ENCODE measurements at regions not wholly inside any gene's neighbourhood (a gene's known extent, or its start where the extent isn't known, plus 50 kb on each side); places are given as distances from the start of the nearest gene placed in this dataset.

GRCh38 chr7:41189866-41190265 is 513.0 kb downstream of the INHBA start:
- H3K27me3 Mint-ChIP-seq (ENCODE audit: low read depth) = no peaks in the 10 kb centered on the region
- DNase-seq (no peak), ATAC-seq (replicated peaks in 1 of 2) (no peak)
- no peaks in the 10 kb centered on the region for H3K4me1 Mint-ChIP-seq (ENCODE audit: low read depth)
- H3K9me3 Mint-ChIP-seq = peaks cover 1 to 9% of the 10 kb centered on the region in 2 donors
- no peak overlapping the region for H3K4me3 Mint-ChIP-seq
- no peaks in the 10 kb centered on the region for H3K36me3 Mint-ChIP-seq (ENCODE audit: insufficient read depth in 2 of 2)
- no peak overlapping the region for H3K27ac Mint-ChIP-seq

DNA sequence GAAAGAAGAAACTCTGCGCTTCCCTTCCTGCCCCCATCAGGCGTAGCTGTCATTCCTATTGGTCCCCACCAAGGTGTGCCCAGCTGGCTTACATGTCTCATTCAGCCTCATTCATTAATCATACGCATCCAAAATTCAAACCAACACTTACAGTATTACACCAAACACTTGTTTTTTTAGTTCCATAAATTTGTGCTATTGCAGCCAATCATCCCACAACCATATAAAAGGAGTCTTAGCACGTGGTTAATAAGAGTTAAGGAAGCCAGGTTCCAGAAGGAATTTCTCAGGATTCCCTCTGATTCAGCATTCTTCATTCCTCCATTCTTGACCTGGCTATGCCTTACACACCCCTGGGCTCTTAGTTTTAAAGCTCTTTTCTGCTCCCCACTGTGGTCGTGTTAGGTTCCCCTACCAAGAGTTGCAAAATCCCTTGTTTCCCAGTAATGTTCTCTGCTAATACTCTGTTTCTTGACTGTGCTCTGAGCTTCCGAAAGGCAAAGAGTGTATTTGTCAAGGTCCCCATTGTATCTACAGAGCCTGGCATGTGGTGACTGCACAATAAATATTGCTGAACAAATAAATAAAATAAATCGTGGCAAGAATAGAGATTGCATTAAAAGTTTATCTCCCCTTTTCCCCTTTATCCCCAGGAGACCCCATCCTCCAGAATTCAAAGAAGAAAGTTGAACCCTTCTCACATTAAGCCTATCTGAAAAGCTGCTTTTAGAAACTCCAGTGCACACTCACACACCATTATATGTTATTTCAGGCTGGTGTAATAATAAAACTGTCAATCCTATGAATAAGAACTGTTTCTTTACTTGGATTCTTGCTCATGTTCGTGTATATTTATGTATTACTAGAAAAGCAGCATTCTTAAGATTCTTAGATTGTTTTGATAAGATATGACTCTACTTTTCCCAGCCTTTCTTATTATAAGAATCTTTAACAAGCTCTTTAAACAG is 514.4 kb downstream of the INHBA start:
- Mint-ChIP-seq H3K9me3 (peaks cover 1 to 9% of the 10 kb centered on the region in 2 donors), H3K27me3 (ENCODE audit: low read depth) (no peaks in the 10 kb centered on the region), H3K27ac (no peak overlapping the region), H3K36me3 (ENCODE audit: insufficient read depth in 2 of 2) (no peaks in the 10 kb centered on the region), H3K4me1 (ENCODE audit: low read depth) (no peaks in the 10 kb centered on the region), H3K4me3 (no peak overlapping the region)
- DNase-seq (no peak), ATAC-seq (replicated peaks in 1 of 2) (no peak)

DNA sequence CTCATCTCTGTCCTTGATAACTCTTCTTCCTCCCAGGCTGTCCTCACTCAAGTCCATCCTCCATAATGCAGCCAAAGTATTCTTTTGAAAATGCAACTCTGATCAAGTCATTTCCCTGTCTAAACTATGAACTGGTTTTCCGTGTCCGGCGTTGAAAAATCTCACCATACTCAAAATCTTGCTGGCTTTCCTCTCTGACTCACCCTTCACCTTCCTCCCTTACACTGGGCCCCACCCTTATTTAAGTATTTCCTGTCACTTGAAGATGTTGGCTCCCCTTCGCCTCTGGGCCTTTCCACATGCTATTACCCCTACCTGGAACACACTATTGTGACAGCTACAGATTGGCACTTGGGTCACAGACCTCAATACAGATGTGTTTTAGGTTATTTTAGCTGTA is 515.6 kb downstream of the INHBA start:
- Mint-ChIP-seq H3K36me3 (ENCODE audit: insufficient read depth in 2 of 2) (no peaks in the 10 kb centered on the region), H3K27me3 (ENCODE audit: low read depth) (no peaks in the 10 kb centered on the region), H3K9me3 (peaks cover 1 to 9% of the 10 kb centered on the region in 2 donors), H3K4me3 (no peak overlapping the region), H3K4me1 (ENCODE audit: low read depth) (no peaks in the 10 kb centered on the region), H3K27ac (no peak overlapping the region)
- DNase-seq (no peak), ATAC-seq (replicated peaks in 1 of 2) (no peak)

- Mint-ChIP-seq H3K4me3 (no peak overlapping the region), H3K9me3 (peaks cover 1 to 9% of the 10 kb centered on the region in 2 donors), H3K36me3 (ENCODE audit: insufficient read depth in 2 of 2) (no peaks in the 10 kb centered on the region), H3K4me1 (ENCODE audit: low read depth) (no peaks in the 10 kb centered on the region), H3K27ac (no peak overlapping the region), H3K27me3 (ENCODE audit: low read depth) (no peaks in the 10 kb centered on the region)
- no peak for ATAC-seq (replicated peaks in 1 of 2)
- DNase-seq = no peak
Observed at GRCh38 chr7:41185851-41186250, 517.0 kb downstream of the INHBA start.

DNA sequence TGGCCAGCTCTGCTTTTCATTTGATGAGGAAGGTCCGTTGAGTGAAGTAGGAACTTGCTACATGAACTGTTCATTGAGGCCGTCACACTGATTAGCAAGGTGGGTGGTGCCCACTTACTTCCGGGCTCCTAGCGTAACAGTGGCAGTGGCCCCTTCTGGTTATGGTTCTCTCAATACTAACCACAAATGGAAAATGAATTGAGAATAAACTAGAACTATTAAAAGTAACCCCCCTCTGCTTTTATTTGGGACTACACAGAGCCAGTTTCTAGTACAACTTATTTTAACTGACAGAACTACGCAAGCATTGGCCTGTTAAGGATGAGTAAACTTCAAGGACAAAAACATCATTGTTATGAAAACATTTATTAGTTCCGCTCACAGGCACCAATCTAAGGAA is 519.1 kb downstream of the INHBA start:
- Mint-ChIP-seq H3K9me3 (peaks cover 1 to 9% of the 10 kb centered on the region in 2 donors), H3K4me3 (no peak overlapping the region), H3K27ac (no peak overlapping the region), H3K4me1 (ENCODE audit: low read depth) (no peaks in the 10 kb centered on the region), H3K36me3 (ENCODE audit: insufficient read depth in 2 of 2) (no peaks in the 10 kb centered on the region), H3K27me3 (ENCODE audit: low read depth) (no peaks in the 10 kb centered on the region)
- DNase-seq = no peak
- ATAC-seq (replicated peaks in 1 of 2) = no peak

DNA sequence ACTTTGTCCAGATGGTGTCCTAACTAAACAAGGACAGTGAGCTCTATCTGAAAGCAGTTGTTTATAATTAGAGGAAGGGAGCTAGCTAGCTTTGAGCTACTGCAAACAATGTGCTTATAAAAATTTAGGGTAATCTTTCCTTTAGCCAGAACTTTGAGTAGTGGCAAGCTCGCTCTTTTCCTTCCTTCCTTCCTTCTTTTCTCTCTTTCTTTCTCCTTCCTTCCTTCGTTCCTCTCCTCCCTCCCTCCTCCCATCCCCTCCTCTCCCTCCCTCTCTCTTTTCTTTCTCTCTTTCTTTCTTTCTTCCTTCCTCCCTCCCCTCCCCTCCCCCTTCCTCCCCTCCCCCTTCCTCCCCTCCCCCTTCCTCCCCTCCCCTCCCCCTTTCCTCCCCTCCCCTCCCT is 520.1 kb downstream of the INHBA start:
- H3K36me3 Mint-ChIP-seq (ENCODE audit: insufficient read depth in 2 of 2) = no peaks in the 10 kb centered on the region
- no peak for ATAC-seq (replicated peaks in 1 of 2)

DNA sequence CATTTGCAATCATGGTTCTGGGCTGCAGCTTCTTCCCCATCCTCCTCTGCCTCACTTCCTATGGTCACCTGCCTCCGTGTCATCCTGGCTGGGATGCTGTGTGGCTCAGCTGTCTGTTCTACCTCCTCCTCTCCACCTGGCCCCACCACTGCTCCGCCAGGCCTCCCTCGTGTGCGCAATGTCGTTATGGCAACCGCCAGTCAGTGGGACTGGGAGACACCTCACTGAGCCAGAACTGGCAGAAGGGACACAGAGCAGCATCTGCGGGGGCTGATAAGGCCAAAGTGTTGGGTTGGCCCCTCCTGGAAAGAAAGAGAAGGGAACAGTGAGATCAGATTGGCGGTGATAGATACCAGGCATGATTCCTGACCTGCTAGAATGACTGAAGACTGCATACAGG is 527.5 kb downstream of the INHBA start:
- Mint-ChIP-seq H3K4me3 (no peak overlapping the region), H3K9me3 (peaks cover 1 to 4% of the 10 kb centered on the region in 2 donors), H3K4me1 (ENCODE audit: low read depth) (no peaks in the 10 kb centered on the region), H3K36me3 (ENCODE audit: insufficient read depth in 2 of 2) (no peaks in the 10 kb centered on the region), H3K27ac (no peak overlapping the region), H3K27me3 (ENCODE audit: low read depth) (no peaks in the 10 kb centered on the region)
- DNase-seq (no peak), ATAC-seq (replicated peaks in 1 of 2) (no peak)

More for the DNA sequence above, 520.1 kb downstream of the INHBA start:
- DNase-seq = no peak
- Mint-ChIP-seq H3K27ac (no peak overlapping the region), H3K4me1 (ENCODE audit: low read depth) (no peaks in the 10 kb centered on the region), H3K27me3 (ENCODE audit: low read depth) (no peaks in the 10 kb centered on the region), H3K9me3 (peaks cover 1 to 3% of the 10 kb centered on the region in 2 donors), H3K4me3 (no peak overlapping the region)

DNA sequence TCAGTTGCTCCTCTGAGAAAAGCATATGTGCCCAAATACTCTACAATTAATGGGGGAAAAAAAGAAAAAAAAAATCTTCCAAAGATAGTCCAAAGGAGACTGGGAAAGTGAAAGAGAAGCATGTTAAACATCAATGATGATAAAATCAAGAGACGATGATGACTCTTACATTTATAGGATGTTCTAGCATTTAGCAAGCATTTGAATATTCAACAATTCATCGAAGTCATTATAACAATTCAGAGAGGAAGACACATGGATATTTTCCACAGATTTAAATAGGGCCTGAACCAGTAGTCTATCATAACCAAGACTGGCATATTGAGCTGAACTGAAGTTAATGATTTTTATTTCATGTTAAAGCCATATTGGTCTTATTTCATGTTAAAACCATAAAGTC is 528.4 kb downstream of the INHBA start:
- DNase-seq (no peak), ATAC-seq (replicated peaks in 1 of 2) (no peak)
- Mint-ChIP-seq H3K27me3 (ENCODE audit: low read depth) (no peaks in the 10 kb centered on the region), H3K4me3 (no peak overlapping the region), H3K9me3 (peaks cover 4 to 5% of the 10 kb centered on the region in 2 donors), H3K36me3 (ENCODE audit: insufficient read depth in 2 of 2) (no peaks in the 10 kb centered on the region), H3K27ac (no peak overlapping the region), H3K4me1 (ENCODE audit: low read depth) (no peaks in the 10 kb centered on the region)

DNA sequence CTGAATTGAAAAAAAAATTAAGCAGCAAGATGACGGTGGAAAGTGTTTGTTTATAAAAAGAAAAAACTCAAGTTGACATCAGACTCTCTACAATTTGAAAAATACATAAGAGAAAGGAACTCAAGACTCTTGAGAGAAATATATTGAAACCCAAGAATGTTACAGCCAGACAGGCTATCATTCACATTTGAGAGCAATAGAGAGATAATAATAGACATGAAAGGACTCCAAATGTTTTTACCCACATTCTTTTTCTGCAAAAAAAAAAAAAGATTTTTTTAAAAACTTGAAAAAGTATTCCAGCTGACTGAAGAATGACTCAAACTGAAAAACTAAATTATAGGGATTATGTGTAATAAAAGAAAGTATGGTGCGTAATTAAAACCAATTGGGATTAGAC is 532.4 kb downstream of the INHBA start:
- no peak for DNase-seq
- H3K27me3 Mint-ChIP-seq (ENCODE audit: low read depth) = no peaks in the 10 kb centered on the region
- no peak overlapping the region for H3K27ac Mint-ChIP-seq
- peaks cover 0 to 3% of the 10 kb centered on the region in 2 donors for H3K36me3 Mint-ChIP-seq (ENCODE audit: insufficient read depth in 2 of 2)
- no peak for ATAC-seq (replicated peaks in 1 of 2)
- no peak overlapping the region for H3K4me3 Mint-ChIP-seq
- peaks cover 4 to 5% of the 10 kb centered on the region in 2 donors for H3K9me3 Mint-ChIP-seq
- H3K4me1 Mint-ChIP-seq (ENCODE audit: low read depth) = no peaks in the 10 kb centered on the region

DNA sequence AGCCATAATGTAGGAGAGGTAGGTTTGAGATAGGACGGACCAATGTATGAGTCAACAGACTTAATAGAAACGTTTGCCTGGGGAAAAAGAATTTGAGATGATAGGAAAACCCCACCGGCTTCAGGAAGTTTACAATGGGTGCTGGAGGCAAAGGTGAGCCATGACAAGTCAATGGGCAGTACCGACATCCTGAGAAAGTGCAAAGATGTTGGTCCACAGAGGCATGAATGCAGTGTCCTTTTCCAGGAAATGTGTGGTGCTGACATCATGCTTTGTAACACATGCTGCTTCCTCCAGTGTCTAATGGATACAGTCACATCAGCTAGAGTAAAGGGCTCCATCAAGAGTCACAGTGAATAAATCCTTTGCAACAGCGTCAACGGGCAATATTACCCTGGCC is 533.6 kb downstream of the INHBA start:
- Mint-ChIP-seq H3K27ac (no peak overlapping the region), H3K4me3 (no peak overlapping the region), H3K36me3 (ENCODE audit: insufficient read depth in 2 of 2) (peaks cover 0 to 3% of the 10 kb centered on the region in 2 donors), H3K4me1 (ENCODE audit: low read depth) (no peaks in the 10 kb centered on the region), H3K9me3 (peaks cover 4 to 5% of the 10 kb centered on the region in 2 donors), H3K27me3 (ENCODE audit: low read depth) (no peaks in the 10 kb centered on the region)
- ATAC-seq (replicated peaks in 1 of 2) (no peak), DNase-seq (no peak)

GRCh38 chr7:41167836-41168235 is 535.1 kb downstream of the INHBA start:
- Mint-ChIP-seq H3K9me3 (peaks cover under 1 to 5% of the 10 kb centered on the region in 2 donors), H3K4me1 (ENCODE audit: low read depth) (no peaks in the 10 kb centered on the region), H3K36me3 (ENCODE audit: insufficient read depth in 2 of 2) (peaks cover 0 to 3% of the 10 kb centered on the region in 2 donors), H3K27ac (no peak overlapping the region), H3K4me3 (no peak overlapping the region), H3K27me3 (ENCODE audit: low read depth) (no peaks in the 10 kb centered on the region)
- no peak for ATAC-seq (replicated peaks in 1 of 2)
- no peak for DNase-seq

DNA sequence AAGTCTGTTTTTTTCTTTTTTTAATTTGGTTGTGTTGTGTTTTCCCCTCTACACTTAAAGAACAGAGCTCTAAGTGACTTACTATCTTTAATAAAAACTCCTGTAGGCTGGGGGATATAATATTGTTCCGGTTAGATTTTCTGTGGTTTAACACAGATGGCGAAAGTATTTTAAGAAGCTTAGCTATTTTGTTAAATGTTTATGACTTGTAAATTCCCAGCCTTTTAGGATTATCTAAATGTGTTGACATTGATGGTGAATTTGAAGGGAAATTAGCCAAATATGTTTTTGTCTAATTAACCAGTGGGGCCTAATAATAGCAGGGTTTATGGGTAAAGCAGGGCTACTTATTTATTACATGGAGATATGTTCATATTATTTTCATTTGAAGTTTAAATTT is 538.5 kb downstream of the INHBA start:
- H3K4me1 Mint-ChIP-seq (ENCODE audit: low read depth) = no peaks in the 10 kb centered on the region
- DNase-seq (no peak), ATAC-seq (replicated peaks in 1 of 2) (no peak)
- no peak overlapping the region for H3K27ac Mint-ChIP-seq
- peaks cover 0 to 5% of the 10 kb centered on the region in 2 donors for H3K36me3 Mint-ChIP-seq (ENCODE audit: insufficient read depth in 2 of 2)
- no peaks in the 10 kb centered on the region for H3K27me3 Mint-ChIP-seq (ENCODE audit: low read depth)
- no peak overlapping the region for H3K4me3 Mint-ChIP-seq
- no peaks in the 10 kb centered on the region for H3K9me3 Mint-ChIP-seq

DNA sequence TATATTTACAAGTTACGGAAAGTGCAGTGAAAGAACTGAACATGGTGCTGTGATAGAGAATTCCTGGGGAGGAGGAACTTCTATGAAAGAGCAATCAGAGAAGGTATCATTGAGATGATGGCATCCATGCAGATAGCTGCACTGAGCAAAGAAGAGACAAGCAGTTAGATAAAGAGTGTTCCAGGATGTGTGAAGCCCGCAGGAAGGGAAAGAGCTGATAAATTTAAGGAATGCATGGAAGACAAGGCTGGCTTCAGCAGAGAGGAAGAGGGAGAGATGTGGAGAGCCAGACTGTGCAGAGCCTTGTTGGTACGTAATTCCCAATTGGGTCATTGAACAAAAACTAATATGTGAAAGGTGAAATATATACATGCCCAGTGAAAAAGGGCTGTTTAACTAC is 538.9 kb downstream of the INHBA start:
- no peaks in the 10 kb centered on the region for H3K4me1 Mint-ChIP-seq (ENCODE audit: low read depth)

GRCh38 chr7:41162612-41163011 is 540.3 kb downstream of the INHBA start:
- no peak overlapping the region for H3K4me3 Mint-ChIP-seq
- H3K27me3 Mint-ChIP-seq (ENCODE audit: low read depth) = no peaks in the 10 kb centered on the region
- DNase-seq (no peak), ATAC-seq (replicated peaks in 1 of 2) (no peak)
- no peak overlapping the region for H3K27ac Mint-ChIP-seq
- H3K4me1 Mint-ChIP-seq (ENCODE audit: low read depth) = no peaks in the 10 kb centered on the region
- H3K36me3 Mint-ChIP-seq (ENCODE audit: insufficient read depth in 2 of 2) = peaks cover 0 to 2% of the 10 kb centered on the region in 2 donors
- H3K9me3 Mint-ChIP-seq = peaks cover 0 to under 1% of the 10 kb centered on the region in 2 donors

More for the DNA sequence above, 538.9 kb downstream of the INHBA start:
- Mint-ChIP-seq H3K27ac (no peak overlapping the region), H3K4me3 (no peak overlapping the region), H3K27me3 (ENCODE audit: low read depth) (no peaks in the 10 kb centered on the region), H3K36me3 (ENCODE audit: insufficient read depth in 2 of 2) (peaks cover 0 to 3% of the 10 kb centered on the region in 2 donors), H3K9me3 (no peaks in the 10 kb centered on the region)
- no peak for ATAC-seq (replicated peaks in 1 of 2)
- no peak for DNase-seq

Data from activated T-cell treated with anti-CD3 and anti-CD28 coated beads, Interleukin-2, amount 50 U/mL, for 72 hours (primary cell).